ENCODE measurements at regions not wholly inside any gene's neighbourhood (a gene's known extent, or its start where the extent isn't known, plus 50 kb on each side); places are given as distances from the start of the nearest gene placed in this dataset.

DNA sequence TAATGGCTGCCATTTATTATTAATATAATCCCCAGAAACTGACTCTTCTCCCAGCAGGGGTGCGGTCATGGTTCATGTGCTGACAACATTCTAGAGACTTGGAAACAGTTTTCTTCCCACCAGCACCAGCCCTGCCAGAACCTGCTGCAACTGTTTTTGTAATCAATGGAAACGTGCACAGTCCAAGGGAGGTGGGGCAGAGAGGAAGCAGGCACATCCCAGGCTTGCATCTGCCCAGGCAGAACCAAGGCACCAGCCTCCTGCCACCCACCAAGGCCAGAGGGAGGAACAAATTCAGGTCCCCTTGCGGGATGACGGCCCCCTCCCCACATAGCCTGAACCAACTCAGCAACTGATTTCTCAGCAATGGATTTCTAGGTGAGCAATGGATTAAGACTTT is 119.0 kb downstream of the OAT start:
- H3K4me3 ChIP-seq (ENCODE audit: low read depth, low read length): no peak overlapping the region
- TF ChIP-seq, protein P1, sequence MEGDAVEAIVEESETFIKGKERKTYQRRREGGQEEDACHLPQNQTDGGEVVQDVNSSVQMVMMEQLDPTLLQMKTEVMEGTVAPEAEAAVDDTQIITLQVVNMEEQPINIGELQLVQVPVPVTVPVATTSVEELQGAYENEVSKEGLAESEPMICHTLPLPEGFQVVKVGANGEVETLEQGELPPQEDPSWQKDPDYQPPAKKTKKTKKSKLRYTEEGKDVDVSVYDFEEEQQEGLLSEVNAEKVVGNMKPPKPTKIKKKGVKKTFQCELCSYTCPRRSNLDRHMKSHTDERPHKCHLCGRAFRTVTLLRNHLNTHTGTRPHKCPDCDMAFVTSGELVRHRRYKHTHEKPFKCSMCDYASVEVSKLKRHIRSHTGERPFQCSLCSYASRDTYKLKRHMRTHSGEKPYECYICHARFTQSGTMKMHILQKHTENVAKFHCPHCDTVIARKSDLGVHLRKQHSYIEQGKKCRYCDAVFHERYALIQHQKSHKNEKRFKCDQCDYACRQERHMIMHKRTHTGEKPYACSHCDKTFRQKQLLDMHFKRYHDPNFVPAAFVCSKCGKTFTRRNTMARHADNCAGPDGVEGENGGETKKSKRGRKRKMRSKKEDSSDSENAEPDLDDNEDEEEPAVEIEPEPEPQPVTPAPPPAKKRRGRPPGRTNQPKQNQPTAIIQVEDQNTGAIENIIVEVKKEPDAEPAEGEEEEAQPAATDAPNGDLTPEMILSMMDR (IDR thresholded peaks at IDR 0.05; ENCODE audit: insufficient read depth, low read depth, low read length): no peak
- no peak for DNase-seq (ENCODE audit: low read depth)

DNA sequence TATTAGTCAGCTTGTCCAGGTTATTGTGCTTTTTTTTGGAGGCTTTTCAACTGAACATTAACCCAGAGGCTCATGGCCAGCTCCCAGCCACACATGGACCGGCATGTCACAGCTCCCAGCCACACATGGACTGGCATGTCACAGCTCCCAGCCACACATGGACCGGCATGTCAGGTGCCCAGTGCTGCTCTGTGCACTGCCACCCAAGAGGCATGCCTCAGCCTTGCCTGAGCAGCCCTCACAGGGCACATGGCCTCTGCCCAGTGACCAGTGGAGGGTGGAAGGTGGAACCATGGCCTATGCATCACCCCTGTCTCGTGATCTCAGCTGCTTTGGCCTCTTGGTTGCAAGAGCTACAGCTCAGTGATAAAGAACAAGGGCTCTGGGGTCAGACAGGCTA is 119.8 kb downstream of the OAT start:
- TF ChIP-seq, protein P1 (IDR thresholded peaks at IDR 0.05; ENCODE audit: insufficient read depth, low read depth, low read length): no peak

DNA sequence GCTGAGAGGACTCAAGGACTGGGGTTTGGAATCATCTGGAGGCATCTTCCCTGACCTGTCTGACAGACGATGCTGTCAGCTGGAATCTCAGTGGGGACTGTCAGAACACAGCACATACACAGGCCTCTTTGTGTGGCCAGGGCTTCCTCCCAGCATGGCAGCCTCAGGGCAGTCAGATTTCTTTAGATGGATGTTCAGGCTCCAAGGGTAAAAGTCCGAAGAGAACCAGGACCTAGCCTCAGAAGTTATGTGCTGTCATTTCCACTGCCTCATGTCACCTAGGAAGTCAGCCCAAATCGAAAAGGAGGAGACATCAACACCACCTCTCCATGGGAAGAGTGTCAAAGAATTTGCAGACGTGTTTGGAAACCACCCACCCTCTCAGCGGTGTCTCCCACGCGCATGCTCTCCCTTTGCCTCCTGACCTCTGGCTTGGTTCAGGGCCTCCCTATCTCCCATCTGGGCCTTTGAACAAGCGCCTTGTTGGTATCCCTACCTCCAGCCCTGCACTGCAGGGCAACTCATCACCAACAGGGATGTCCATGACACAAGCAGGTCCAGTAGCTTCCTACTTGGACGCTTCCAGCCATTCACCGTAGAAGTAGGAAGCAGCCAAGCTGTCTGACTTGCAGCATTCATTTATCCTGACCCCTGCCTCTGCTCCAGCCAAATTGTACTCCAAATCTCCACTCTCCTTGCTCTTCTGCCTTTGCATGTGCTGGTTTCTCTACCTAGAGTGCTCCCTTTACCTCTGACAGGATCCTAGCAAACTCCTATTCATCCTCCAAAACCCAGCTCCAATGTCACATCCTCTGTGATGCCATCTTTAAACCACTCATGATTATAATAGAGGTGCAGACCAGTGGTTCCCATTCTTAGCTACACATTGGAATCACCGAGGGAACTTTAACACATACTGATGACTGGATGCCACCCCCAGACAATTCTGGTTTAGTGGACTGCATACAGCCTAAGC is 121.6 kb downstream of the OAT start:
- TF ChIP-seq, protein P1 (IDR thresholded peaks at IDR 0.05; ENCODE audit: insufficient read depth, low read depth, low read length): no peak
- no peak for DNase-seq (ENCODE audit: low read depth)
- no peak overlapping the region for H3K4me3 ChIP-seq (ENCODE audit: low read depth, low read length)

More for the DNA sequence above, 119.8 kb downstream of the OAT start:
- DNase-seq (ENCODE audit: low read depth): no peak
- no peak overlapping the region for H3K4me3 ChIP-seq (ENCODE audit: low read depth, low read length)

GRCh38 chr10:124296121-124296812 is 122.5 kb downstream of the OAT start:
- DNase-seq (ENCODE audit: low read depth): peak; percentile 33
- no peak overlapping the region for H3K4me3 ChIP-seq (ENCODE audit: low read depth, low read length)
- TF ChIP-seq, protein P1 (IDR thresholded peaks at IDR 0.05; ENCODE audit: insufficient read depth, low read depth, low read length): no peak

- DNase-seq (ENCODE audit: low read depth): no peak
- no peak overlapping the region for H3K4me3 ChIP-seq (ENCODE audit: low read depth, low read length)
- TF ChIP-seq, protein P1 (IDR thresholded peaks at IDR 0.05; ENCODE audit: insufficient read depth, low read depth, low read length): no peak
Observed at GRCh38 chr10:124294811-124295770, 123.6 kb downstream of the OAT start.

Measured in fibroblast of villous mesenchyme (primary cell).